SH-SY5Y (cell line): ENCODE measurements at regions not wholly inside any gene's neighbourhood (a gene's known extent, or its start where the extent isn't known, plus 50 kb on each side); places are given as distances from the start of the nearest gene placed in this dataset.

ENCODE experiments used
- GATA2 ChIP-seq: IDR thresholded peaks from 2 replicates; pipeline ENCODE4 v1.6.1; 2011; ENCODE audit warnings: mild to moderate bottlenecking, low read depth, low read length
- GATA3 ChIP-seq: IDR thresholded peaks from 2 replicates; pipeline ENCODE4 v1.6.1; 2011; ENCODE audit warnings: low read depth, mild to moderate bottlenecking, low read length, moderate library complexity

DNA sequence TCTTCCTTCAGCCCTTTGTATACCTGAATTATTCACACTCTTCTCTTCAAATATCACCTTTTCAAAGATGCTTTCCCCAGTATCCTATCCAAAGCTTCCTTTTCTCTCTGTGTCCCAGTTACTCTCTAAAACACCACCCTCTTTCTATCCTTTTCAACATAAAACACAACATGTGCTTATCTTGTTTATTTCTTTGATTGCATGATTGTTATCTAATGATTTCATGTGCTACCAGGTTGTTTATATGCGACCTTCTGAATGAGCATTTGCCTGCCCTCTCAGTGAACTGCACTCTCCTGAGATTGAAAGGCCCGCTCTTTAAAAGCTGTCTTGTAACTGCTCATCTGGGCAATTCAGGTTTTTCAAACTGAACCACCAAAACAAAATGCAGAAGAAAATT lies 97.7 kb upstream of the FGGY start:
- TF ChIP-seq GATA3 (no peak), GATA2 (no peak)
